HEK293T (cell line): ENCODE measurements at regions not wholly inside any gene's neighbourhood (a gene's known extent, or its start where the extent isn't known, plus 50 kb on each side); places are given as distances from the start of the nearest gene placed in this dataset.

Source experiments
- CTCF ChIA-PET: fragments of 350-600 bp; formaldehyde crosslinking; extraction: SDS; loops from one replicate; lab custom pipeline; 2021; ENCODE audit warnings: antibody characterized with exemption, inconsistent platforms; lab: Yijun Ruan, JAX
- POLR2A ChIA-PET: fragments of 350-600 bp; formaldehyde crosslinking; extraction: SDS; loops from one replicate; lab custom pipeline; 2020; ENCODE audit warnings: antibody characterized with exemption, inconsistent platforms; lab: Yijun Ruan, JAX
- DNase-seq: peaks from one replicate; pipeline ENCODE4 v3.0.0; 2012; ENCODE audit warnings: mixed read lengths; ENCODE audit errors: extremely low spot score
- ARNT ChIP-seq: fragments of 450-650 bp; IDR thresholded peaks from 2 replicates; pipeline ENCODE4 v1.6.1; 2017; ENCODE audit warnings: mild to moderate bottlenecking
- BHLHE40 ChIP-seq: fragments of 450-650 bp; IDR thresholded peaks from 2 replicates; pipeline ENCODE4 v1.6.1; 2016; ENCODE audit warnings: mild to moderate bottlenecking, moderate library complexity, borderline replicate concordance
- CTBP1 ChIP-seq: fragments of 450-650 bp; IDR thresholded peaks from 2 replicates; pipeline ENCODE4 v1.6.1; 2016; ENCODE audit warnings: borderline replicate concordance
- ELF4 ChIP-seq: fragments of 450-650 bp; IDR thresholded peaks from 2 replicates; pipeline ENCODE4 v1.6.1; 2017; ENCODE audit warnings: antibody characterized with exemption
- FOXA1 ChIP-seq: fragments of 450-650 bp; IDR thresholded peaks from 2 replicates; pipeline ENCODE4 v1.6.1; 2016; ENCODE audit warnings: mild to moderate bottlenecking
- FOXK2 ChIP-seq: fragments of 450-650 bp; IDR thresholded peaks from 2 replicates; pipeline ENCODE4 v1.6.1; 2016; ENCODE audit warnings: mild to moderate bottlenecking
- FOXM1 ChIP-seq: fragments of 450-650 bp; IDR thresholded peaks from 2 replicates; pipeline ENCODE4 v1.6.1; 2017; ENCODE audit warnings: mild to moderate bottlenecking, borderline replicate concordance
- HDGF ChIP-seq: fragments of 450-650 bp; IDR thresholded peaks from 2 replicates; pipeline ENCODE4 v1.6.1; 2017; ENCODE audit warnings: antibody characterized with exemption, borderline replicate concordance
- L3MBTL2 ChIP-seq: fragments of 450-650 bp; conservative IDR thresholded peaks from 2 replicates; pipeline ENCODE4 v1.6.1; 2016; ENCODE audit warnings: mild to moderate bottlenecking
- LEF1 ChIP-seq: fragments of 450-650 bp; IDR thresholded peaks from 2 replicates; pipeline ENCODE4 v1.6.1; 2017; ENCODE audit warnings: mild to moderate bottlenecking, borderline replicate concordance
- NFRKB ChIP-seq: fragments of 450-650 bp; IDR thresholded peaks from 2 replicates; pipeline ENCODE4 v1.6.1; 2016; ENCODE audit warnings: mild to moderate bottlenecking, moderate library complexity
- PKNOX1 ChIP-seq: fragments of 450-650 bp; IDR thresholded peaks from 2 replicates; pipeline ENCODE4 v1.6.1; 2016
- SP1 ChIP-seq: fragments of 450-650 bp; IDR thresholded peaks from 2 replicates; pipeline ENCODE4 v1.6.1; 2017
- SUZ12 ChIP-seq: fragments of 450-650 bp; IDR thresholded peaks from 2 replicates; pipeline ENCODE4 v1.6.1; 2016; ENCODE audit warnings: mild to moderate bottlenecking
- TARDBP ChIP-seq: fragments of 450-650 bp; IDR thresholded peaks from 2 replicates; pipeline ENCODE4 v1.6.1; 2016
- ZNF384 ChIP-seq: fragments of 450-650 bp; IDR thresholded peaks from 2 replicates; pipeline ENCODE4 v1.6.1; 2016

- POLR2A ChIA-PET = no interaction called here
- CTCF ChIA-PET = no interaction called here
- DNase-seq = no peak
- TF ChIP-seq LEF1 (no peak), ARNT (no peak), FOXM1 (no peak), FOXK2 (no peak)
Measured at GRCh38 chr17:71349908-71350600, 770.8 kb upstream of the SOX9 start.

- CTCF ChIA-PET = no interaction called here
- TF ChIP-seq ZNF384 = no peak
- no peak for TF ChIP-seq FOXK2
- no peak for TF ChIP-seq HDGF
- TF ChIP-seq PKNOX1 = no peak
- no peak for TF ChIP-seq CTBP1
- no peak for TF ChIP-seq TARDBP
- no peak for TF ChIP-seq LEF1
- no peak for TF ChIP-seq SP1
- TF ChIP-seq FOXA1 = no peak
- no peak for TF ChIP-seq FOXM1
- no peak for TF ChIP-seq NFRKB
- DNase-seq = no peak
- POLR2A ChIA-PET = no interaction called here
Measured at GRCh38 chr17:71360301-71360700, 760.5 kb upstream of the SOX9 start.

DNA sequence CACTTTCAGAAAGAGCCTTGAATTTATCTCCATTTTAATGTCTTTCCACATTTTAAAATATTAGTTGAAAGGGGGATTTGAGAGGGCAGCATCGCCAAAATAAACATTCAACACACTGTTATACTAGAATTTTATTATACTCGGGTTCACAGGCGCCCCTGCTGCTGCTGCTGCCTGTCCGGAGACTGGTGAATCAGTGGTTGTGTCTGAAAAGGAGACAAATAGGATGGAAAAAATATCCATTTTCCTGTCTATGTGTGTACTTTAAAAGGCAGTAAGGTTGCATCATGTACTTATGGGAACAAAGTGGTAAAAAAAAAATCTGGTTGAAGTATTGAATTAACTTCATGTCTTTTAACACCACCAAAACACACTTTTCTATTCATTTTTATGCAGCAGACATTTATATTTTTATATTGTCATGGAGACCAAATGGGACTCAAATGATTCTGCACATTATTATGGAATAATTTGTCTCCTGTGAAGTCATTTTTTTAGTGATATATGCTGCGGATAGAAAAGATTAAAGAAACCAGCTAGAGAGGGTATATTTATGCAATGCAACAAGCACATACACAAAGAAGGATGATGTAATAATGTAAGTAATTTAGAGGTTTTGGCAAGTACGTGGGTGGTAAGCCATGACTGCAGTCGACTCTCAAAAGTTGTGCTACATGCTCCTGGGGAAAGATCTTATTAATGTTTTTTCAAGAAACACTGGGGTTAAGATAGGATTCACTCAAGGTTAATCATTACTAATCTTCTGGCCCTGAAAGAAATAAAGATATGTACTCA is 759.0 kb upstream of the SOX9 start:
- TF ChIP-seq FOXA1 (no peak), SP1 (no peak), CTBP1 (no peak), L3MBTL2 (no peak), TARDBP (no peak), BHLHE40 (no peak), ELF4 (no peak), NFRKB (no peak), ZNF384 (no peak), FOXM1 (no peak), SUZ12 (no peak), HDGF (no peak), PKNOX1 (no peak), FOXK2 (no peak), LEF1 (no peak), ARNT (no peak)
- DNase-seq = no peak
- ChIA-PET POLR2A (interaction anchor here (0.6 to 0.7 kb wide), 2 partner anchors 77 to 78 kb away, joined by 3 read pairs; no protein-coding TSS in a partner anchor), CTCF (no interaction called here)

DNA sequence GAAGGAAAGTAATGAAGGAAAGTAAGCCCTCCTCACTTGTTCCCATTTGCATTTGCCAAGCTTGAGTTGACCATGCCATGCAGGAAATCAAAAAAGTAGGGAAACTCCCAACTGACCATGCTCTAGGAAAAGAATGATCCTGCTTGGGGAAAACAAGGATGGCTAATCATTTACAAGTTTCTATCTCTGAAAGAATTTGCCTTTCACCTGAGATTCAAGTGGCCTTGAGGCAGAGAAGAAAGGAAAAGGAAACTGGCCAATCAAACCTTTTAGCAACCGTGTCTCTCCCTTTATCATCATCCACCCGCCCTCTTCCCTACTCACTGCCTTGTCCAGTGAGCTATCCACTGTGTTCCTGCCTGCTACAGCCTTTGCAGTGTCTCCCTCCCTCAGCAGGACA is 757.2 kb upstream of the SOX9 start:
- POLR2A ChIA-PET = no interaction called here
- CTCF ChIA-PET = no interaction called here
- no peak for DNase-seq
- TF ChIP-seq TARDBP = no peak
- TF ChIP-seq PKNOX1 = no peak
- no peak for TF ChIP-seq FOXK2
- no peak for TF ChIP-seq L3MBTL2
- TF ChIP-seq HDGF = no peak
- no peak for TF ChIP-seq FOXA1
- no peak for TF ChIP-seq NFRKB
- TF ChIP-seq CTBP1 = no peak
- no peak for TF ChIP-seq ELF4
- TF ChIP-seq ZNF384 = no peak
- no peak for TF ChIP-seq SP1
- TF ChIP-seq BHLHE40 = no peak
- no peak for TF ChIP-seq LEF1

GRCh38 chr17:71371809-71372208 is 749.0 kb upstream of the SOX9 start:
- POLR2A ChIA-PET = no interaction called here
- DNase-seq = no peak
- no peak for TF ChIP-seq ZNF384
- no peak for TF ChIP-seq PKNOX1
- no peak for TF ChIP-seq FOXK2
- no peak for TF ChIP-seq CTBP1
- no peak for TF ChIP-seq ELF4
- no peak for TF ChIP-seq NFRKB
- no peak for TF ChIP-seq SUZ12
- TF ChIP-seq HDGF = no peak
- CTCF ChIA-PET = no interaction called here

DNA sequence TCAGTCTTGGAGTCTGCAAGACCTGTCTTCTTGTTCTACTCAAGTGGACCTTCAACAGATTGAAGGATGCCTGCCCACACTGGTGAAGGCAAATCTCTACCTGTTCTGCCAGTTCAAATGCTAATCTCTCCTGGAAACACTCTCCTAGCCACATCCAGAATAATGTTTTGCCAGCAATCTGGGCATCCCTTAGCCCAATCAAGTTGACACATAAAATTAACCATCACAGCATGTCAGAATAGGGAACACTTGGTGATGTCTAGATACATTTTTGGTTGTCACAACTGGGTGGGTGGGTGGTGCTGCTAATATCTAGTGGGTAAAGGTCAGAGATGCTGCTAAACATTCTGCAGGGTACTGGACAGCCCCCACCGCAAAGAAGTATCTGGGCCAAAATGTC is 744.9 kb upstream of the SOX9 start:
- CTCF ChIA-PET = no interaction called here
- POLR2A ChIA-PET = no interaction called here
- DNase-seq = no peak
- no peak for TF ChIP-seq SP1
- no peak for TF ChIP-seq HDGF
- no peak for TF ChIP-seq ZNF384
- TF ChIP-seq FOXM1 = no peak
- no peak for TF ChIP-seq FOXA1
- TF ChIP-seq BHLHE40 = no peak
- TF ChIP-seq ARNT = no peak
- no peak for TF ChIP-seq TARDBP
- no peak for TF ChIP-seq NFRKB
- no peak for TF ChIP-seq CTBP1
- TF ChIP-seq PKNOX1 = no peak
- no peak for TF ChIP-seq ELF4
- no peak for TF ChIP-seq SUZ12
- no peak for TF ChIP-seq FOXK2
- TF ChIP-seq LEF1 = no peak
- TF ChIP-seq L3MBTL2 = no peak
